A204.1 (cell line): ENCODE measurements at regions not wholly inside any gene's neighbourhood (a gene's known extent, or its start where the extent isn't known, plus 50 kb on each side); places are given as distances from the start of the nearest gene placed in this dataset.
"Not testable (repeated sequence)": the region's sequence is repeated elsewhere in the genome, so short reads cannot be mapped to it uniquely, and the experiment has no call there.

Experiments
- FAIRE-seq: peaks from 2 replicates; lab custom pipeline; 2012; peaks lifted over from hg19 to GRCh38; lab: Jason Lieb, UNC

GRCh38 chr3:147237991-147238390 lies 168.4 kb downstream of the ZIC4 start:
- FAIRE-seq: no peak

GRCh38 chr3:147231980-147232379 lies 174.4 kb downstream of the ZIC4 start:
- not testable (repeated sequence) for FAIRE-seq

- no peak for FAIRE-seq
Observed at GRCh38 chr3:147231111-147231510, 175.2 kb downstream of the ZIC4 start.

- no peak for FAIRE-seq
Observed at GRCh38 chr3:147222291-147222690, 184.1 kb downstream of the ZIC4 start.

- FAIRE-seq: no peak
Observed at GRCh38 chr3:147218965-147219364, 187.4 kb downstream of the ZIC4 start.

- FAIRE-seq: no peak
Observed at GRCh38 chr3:147216143-147216673, 190.1 kb downstream of the ZIC4 start.

GRCh38 chr3:147215660-147216059 lies 190.7 kb downstream of the ZIC4 start:
- FAIRE-seq: no peak

- FAIRE-seq: no peak
Observed at GRCh38 chr3:147213633-147214032, 192.7 kb downstream of the ZIC4 start.

GRCh38 chr3:147210676-147211075 lies 195.7 kb downstream of the ZIC4 start:
- no peak for FAIRE-seq

- no peak for FAIRE-seq
Observed at GRCh38 chr3:147201086-147201485, 205.3 kb downstream of the ZIC4 start.

- FAIRE-seq: no peak
Observed at GRCh38 chr3:147200545-147200944, 205.8 kb downstream of the ZIC4 start.

GRCh38 chr3:147197739-147198138 lies 208.6 kb downstream of the ZIC4 start:
- no peak for FAIRE-seq

GRCh38 chr3:147195887-147196286 lies 210.5 kb downstream of the ZIC4 start:
- no peak for FAIRE-seq

- peak; percentile 41 for FAIRE-seq
Observed at GRCh38 chr3:147191795-147192385, 214.5 kb downstream of the ZIC4 start.

- FAIRE-seq: no peak
Observed at GRCh38 chr3:147189016-147189415, 217.3 kb downstream of the ZIC4 start.

GRCh38 chr3:147187687-147188086 lies 218.7 kb downstream of the ZIC4 start:
- FAIRE-seq: no peak

- FAIRE-seq: no peak
Observed at GRCh38 chr3:147185781-147186180, 220.6 kb downstream of the ZIC4 start.

- FAIRE-seq: no peak
Observed at GRCh38 chr3:147184794-147185193, 221.5 kb downstream of the ZIC4 start.

GRCh38 chr3:147173257-147173656 lies 233.1 kb downstream of the ZIC4 start:
- FAIRE-seq: no peak

- FAIRE-seq: no peak
Observed at GRCh38 chr3:147162743-147163142, 243.6 kb downstream of the ZIC4 start.

- no peak for FAIRE-seq
Observed at GRCh38 chr3:147161833-147162232, 244.5 kb downstream of the ZIC4 start.

GRCh38 chr3:147160984-147161383 lies 245.4 kb downstream of the ZIC4 start:
- FAIRE-seq: no peak

GRCh38 chr3:147159141-147159540 lies 247.2 kb downstream of the ZIC4 start:
- FAIRE-seq: no peak

GRCh38 chr3:147157631-147158030 lies 248.7 kb downstream of the ZIC4 start:
- FAIRE-seq: no peak

- not testable (repeated sequence) for FAIRE-seq
Observed at GRCh38 chr3:147154988-147155387, 251.4 kb downstream of the ZIC4 start.
